Activated CD4-positive, alpha-beta T cell treated with anti-CD3 and anti-CD28 coated beads, Interleukin-2, amount 10 ng/mL, durations not matched to agents 7 days and 5 days (primary cell): ENCODE measurements at regions not wholly inside any gene's neighbourhood (a gene's known extent, or its start where the extent isn't known, plus 50 kb on each side); places are given as distances from the start of the nearest gene placed in this dataset.
"Not testable (repeated sequence)": the region's sequence is repeated elsewhere in the genome, so short reads cannot be mapped to it uniquely, and the experiment has no call there.

ENCODE experiments used
- CTCF ChIA-PET: fragments of 350-600 bp; sonication (Branson Sonifier 250); formaldehyde crosslinking; loops from one replicate; lab custom pipeline; 2021; ENCODE audit warnings: antibody characterized with exemption; lab: Charles Lee
- POLR2A ChIA-PET: fragments of 350-600 bp; sonication (Branson Sonifier 250); formaldehyde crosslinking; loops from one replicate; lab custom pipeline; 2021; ENCODE audit warnings: antibody characterized with exemption; lab: Charles Lee
- DNase-seq: peaks from one replicate; pipeline ENCODE4 v3.0.0-alpha.2; 2020
- H3K27ac Mint-ChIP-seq: one replicate; pipeline ENCODE4 v1.8.0; 2021; ENCODE audit warnings: mild to moderate bottlenecking, moderate library complexity, mixed read lengths
- H3K27me3 Mint-ChIP-seq: one replicate; pipeline ENCODE4 v1.8.0; 2021; ENCODE audit warnings: mixed read lengths
- H3K36me3 Mint-ChIP-seq: one replicate; pipeline ENCODE4 v1.8.0; 2021; ENCODE audit warnings: low read depth, mixed read lengths
- H3K4me1 Mint-ChIP-seq: one replicate; pipeline ENCODE4 v1.8.0; 2021; ENCODE audit warnings: mixed read lengths
- H3K4me3 Mint-ChIP-seq: one replicate; pipeline ENCODE4 v1.8.0; 2021; ENCODE audit warnings: mild to moderate bottlenecking, moderate library complexity, mixed read lengths
- H3K9me3 Mint-ChIP-seq: one replicate; pipeline ENCODE4 v1.8.0; 2021; ENCODE audit warnings: mixed read lengths

GRCh38 chr4:27692868-27693634 lies 832.4 kb downstream of the STIM2 start:
- H3K36me3 Mint-ChIP-seq = no peaks in the 10 kb centered on the region
- ChIA-PET POLR2A (no interaction called here), CTCF (no interaction called here)
- peaks cover 3% of the 10 kb centered on the region for H3K9me3 Mint-ChIP-seq
- no peak overlapping the region for H3K4me3 Mint-ChIP-seq
- no peak overlapping the region for H3K27ac Mint-ChIP-seq
- H3K27me3 Mint-ChIP-seq = no peaks in the 10 kb centered on the region
- DNase-seq = no peak
- no peaks in the 10 kb centered on the region for H3K4me1 Mint-ChIP-seq

DNA sequence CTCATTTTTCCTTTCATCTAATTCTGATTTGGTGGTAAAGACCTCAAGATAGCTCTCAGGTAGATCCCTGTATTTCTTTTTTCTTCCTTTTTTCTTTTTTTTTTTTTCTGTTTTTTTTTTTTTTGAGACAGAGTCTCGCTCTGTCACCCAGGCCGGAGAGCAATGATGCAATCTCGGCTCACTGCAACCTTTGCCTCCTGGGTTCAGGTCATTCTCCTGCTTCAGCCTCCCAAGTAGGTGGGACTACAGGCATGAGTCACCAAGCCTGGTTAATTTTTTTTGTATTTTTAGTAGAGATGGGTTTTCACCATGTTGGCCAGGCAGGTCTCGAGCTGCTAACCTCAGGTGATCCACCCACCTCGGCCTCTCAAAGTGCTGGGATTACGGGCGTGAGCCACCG lies 835.6 kb downstream of the STIM2 start:
- H3K36me3 Mint-ChIP-seq, H3K27ac Mint-ChIP-seq, H3K4me3 Mint-ChIP-seq, CTCF ChIA-PET, H3K27me3 Mint-ChIP-seq, DNase-seq, H3K9me3 Mint-ChIP-seq, H3K4me1 Mint-ChIP-seq, POLR2A ChIA-PET: not testable (repeated sequence)

DNA sequence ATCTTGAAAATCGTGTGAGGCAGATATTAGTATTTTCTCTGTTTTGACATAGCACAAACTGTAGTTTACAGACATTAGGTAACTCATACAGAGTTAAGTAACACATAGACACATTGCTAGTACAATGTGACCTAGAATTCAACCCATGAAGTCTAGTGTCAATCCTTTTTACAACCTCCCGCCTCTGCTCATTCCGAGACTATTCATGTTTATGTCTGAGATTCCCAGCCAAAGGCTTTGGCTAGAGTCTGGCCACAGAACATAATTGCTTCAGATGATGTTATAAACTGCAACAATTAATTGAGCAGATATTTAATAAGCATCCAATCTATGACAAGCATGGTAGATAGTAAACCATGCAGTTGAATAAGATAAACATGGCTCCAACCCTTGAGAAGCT lies 841.0 kb downstream of the STIM2 start:
- ChIA-PET POLR2A (no interaction called here), CTCF (no interaction called here)
- Mint-ChIP-seq H3K4me3 (no peak overlapping the region), H3K36me3 (no peaks in the 10 kb centered on the region), H3K27me3 (no peaks in the 10 kb centered on the region), H3K9me3 (peaks cover 5% of the 10 kb centered on the region), H3K27ac (no peak overlapping the region), H3K4me1 (no peaks in the 10 kb centered on the region)
- no peak for DNase-seq

DNA sequence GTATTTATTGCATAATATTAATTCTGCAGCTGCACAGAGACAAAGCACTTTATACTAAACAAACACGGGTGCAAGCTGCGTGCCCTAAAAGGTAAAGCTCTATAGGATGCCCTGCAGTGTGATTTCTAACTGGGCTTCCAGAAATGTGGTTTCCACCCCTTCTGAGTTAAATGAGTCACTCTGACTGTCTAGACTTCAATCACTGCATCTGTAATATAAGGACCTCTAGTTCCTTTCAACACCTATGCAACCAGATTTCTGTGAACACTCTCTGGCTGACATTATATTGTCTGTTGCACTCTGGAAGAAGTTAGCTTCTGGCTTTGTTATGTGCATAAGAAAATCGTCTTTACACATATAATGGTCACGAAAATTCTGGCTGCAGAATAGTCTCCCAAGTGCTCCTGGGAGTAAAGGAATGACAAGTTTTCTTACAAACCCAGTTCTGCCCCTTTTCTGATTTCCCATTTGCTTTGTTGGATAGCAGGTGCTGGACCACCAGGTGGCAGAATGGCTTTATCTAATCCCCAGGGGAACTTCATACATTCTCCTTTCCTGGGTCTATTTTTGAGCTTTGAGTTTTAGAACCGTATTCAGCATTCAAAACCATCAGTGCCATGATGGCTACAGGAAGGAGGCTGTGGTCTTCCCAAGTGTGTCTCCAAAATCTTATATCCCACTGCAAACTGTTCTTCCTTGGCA lies 842.2 kb downstream of the STIM2 start:
- CTCF ChIA-PET = no interaction called here
- Mint-ChIP-seq H3K36me3 (no peaks in the 10 kb centered on the region), H3K27ac (no peak overlapping the region), H3K4me3 (no peak overlapping the region), H3K27me3 (no peaks in the 10 kb centered on the region), H3K4me1 (no peaks in the 10 kb centered on the region), H3K9me3 (peaks cover 2% of the 10 kb centered on the region)
- POLR2A ChIA-PET = no interaction called here
- DNase-seq = no peak

DNA sequence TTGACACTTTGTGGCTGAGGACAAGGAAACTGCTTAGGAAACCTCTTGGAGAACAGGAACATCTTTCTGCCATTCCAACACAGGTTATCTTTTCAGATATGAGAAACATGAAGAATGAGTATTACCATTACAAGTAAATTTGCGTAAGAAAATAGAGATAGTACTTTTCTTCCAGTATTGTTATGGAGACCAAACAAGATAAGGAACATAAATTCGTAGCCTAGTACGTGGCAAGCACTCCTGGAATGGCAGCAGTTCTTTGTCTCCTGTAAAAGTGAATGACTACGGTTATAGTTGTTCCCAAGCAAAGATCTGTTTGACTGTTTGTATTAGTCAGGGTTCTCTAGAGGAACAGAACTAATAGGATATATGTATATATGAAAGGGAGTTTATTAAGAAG lies 843.1 kb downstream of the STIM2 start:
- Mint-ChIP-seq H3K9me3 (no peaks in the 10 kb centered on the region), H3K4me3 (no peak overlapping the region), H3K36me3 (no peaks in the 10 kb centered on the region), H3K27me3 (no peaks in the 10 kb centered on the region), H3K27ac (no peak overlapping the region), H3K4me1 (no peaks in the 10 kb centered on the region)
- CTCF ChIA-PET = no interaction called here
- no peak for DNase-seq
- POLR2A ChIA-PET = no interaction called here

DNA sequence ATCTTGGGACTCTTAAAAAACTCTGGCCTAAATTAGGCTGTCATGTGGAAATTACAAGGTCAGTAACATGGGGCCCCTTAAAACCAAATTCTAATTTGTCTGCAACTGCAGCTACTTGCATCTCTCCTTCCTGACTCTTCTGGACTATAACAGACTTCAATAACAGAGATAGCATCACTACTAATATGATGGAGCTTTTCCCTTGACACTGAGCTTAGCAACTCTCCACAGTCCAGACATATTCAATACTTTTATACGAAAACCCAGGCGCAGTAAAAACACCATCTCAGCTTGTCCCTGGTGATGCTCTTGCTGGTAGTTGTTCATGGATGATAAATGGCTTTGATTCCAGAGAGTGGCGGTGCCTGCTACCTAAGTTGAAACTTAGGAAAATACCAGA lies 850.4 kb downstream of the STIM2 start:
- CTCF ChIA-PET = no interaction called here
- POLR2A ChIA-PET = no interaction called here
- Mint-ChIP-seq H3K4me3 (no peak overlapping the region), H3K27ac (no peak overlapping the region), H3K36me3 (no peaks in the 10 kb centered on the region), H3K4me1 (no peaks in the 10 kb centered on the region), H3K9me3 (no peaks in the 10 kb centered on the region), H3K27me3 (no peaks in the 10 kb centered on the region)
- DNase-seq = no peak

DNA sequence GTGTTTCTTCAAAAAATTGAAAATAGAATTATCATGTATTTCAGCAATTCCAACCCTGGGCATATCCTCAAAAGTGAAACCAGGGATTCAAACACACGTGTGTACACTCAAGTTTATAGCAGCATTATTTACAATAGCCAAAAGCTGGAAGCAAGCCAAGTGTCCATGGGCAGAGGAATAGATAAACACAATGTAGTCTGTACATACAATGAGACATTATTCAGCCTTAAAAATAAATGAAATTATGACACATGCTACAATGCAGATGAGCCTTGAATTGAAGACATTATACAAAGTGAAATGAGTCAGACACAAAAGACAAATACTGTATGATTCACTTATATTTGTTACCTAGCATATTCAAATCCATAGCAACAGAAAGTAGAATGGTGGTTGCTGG lies 853.4 kb downstream of the STIM2 start:
- Mint-ChIP-seq H3K27me3 (no peaks in the 10 kb centered on the region), H3K4me1 (no peaks in the 10 kb centered on the region), H3K9me3 (no peaks in the 10 kb centered on the region), H3K4me3 (no peak overlapping the region), H3K27ac (no peak overlapping the region), H3K36me3 (no peaks in the 10 kb centered on the region)
- POLR2A ChIA-PET = no interaction called here
- CTCF ChIA-PET = no interaction called here
- DNase-seq = no peak

GRCh38 chr4:27716693-27717430 lies 856.2 kb downstream of the STIM2 start:
- H3K4me1 Mint-ChIP-seq = no peaks in the 10 kb centered on the region
- H3K4me3 Mint-ChIP-seq = no peak overlapping the region
- CTCF ChIA-PET = no interaction called here

GRCh38 chr4:27717431-27717755 lies 856.8 kb downstream of the STIM2 start:
- Mint-ChIP-seq H3K4me1 (no peaks in the 10 kb centered on the region), H3K9me3 (no peaks in the 10 kb centered on the region), H3K36me3 (no peaks in the 10 kb centered on the region), H3K27ac (no peak overlapping the region), H3K27me3 (no peaks in the 10 kb centered on the region), H3K4me3 (no peak overlapping the region)
- ChIA-PET CTCF (interaction anchor here (0.6 kb wide), 1 partner anchor 237 kb away, joined by 3 read pairs; no protein-coding TSS in a partner anchor), POLR2A (no interaction called here)
- no peak for DNase-seq

More at GRCh38 chr4:27716693-27717430, 856.2 kb downstream of the STIM2 start:
- no peak for DNase-seq
- Mint-ChIP-seq H3K27me3 (no peaks in the 10 kb centered on the region), H3K9me3 (no peaks in the 10 kb centered on the region), H3K27ac (no peak overlapping the region), H3K36me3 (no peaks in the 10 kb centered on the region)
- POLR2A ChIA-PET = no interaction called here

DNA sequence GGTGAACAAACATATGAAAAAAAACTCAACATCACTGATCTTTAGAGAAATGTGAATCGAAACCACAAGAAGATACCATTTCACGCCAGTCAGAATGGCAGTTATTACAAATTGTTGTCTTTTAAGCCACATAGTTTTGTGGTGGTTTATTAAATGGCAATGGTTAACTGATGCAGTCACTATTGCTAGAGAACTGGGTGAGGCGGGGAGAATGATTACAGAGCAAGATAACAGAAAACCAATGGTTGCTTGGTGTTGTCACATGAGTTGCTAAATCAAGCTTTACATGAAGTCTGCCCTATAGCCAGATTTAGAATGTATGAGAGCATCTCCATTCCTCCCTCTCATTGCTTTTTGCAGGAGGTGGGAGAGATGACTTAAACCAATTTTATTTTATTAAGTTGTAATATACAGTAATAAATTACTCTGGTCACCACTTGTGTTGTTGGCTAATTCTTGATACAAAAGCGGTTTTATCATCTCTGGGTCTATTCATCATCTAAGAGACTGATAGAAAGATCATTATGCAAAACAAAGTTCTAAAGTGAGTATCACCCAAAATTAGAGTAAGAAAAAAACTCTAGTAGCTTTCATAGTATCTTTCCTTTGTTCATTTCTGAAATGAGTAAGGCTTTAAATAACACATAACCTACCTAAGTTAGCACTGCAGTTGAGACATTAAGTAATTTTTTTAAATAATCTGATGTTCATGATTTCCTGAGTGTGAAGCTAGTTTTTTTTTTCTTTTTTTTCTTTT lies 859.5 kb downstream of the STIM2 start:
- POLR2A ChIA-PET = no interaction called here
- no peaks in the 10 kb centered on the region for H3K4me1 Mint-ChIP-seq
- H3K4me3 Mint-ChIP-seq = no peak overlapping the region
- no peak overlapping the region for H3K27ac Mint-ChIP-seq
- no peak for DNase-seq
- H3K36me3 Mint-ChIP-seq = no peaks in the 10 kb centered on the region
- CTCF ChIA-PET = interaction anchor here (0.6 kb wide), 1 partner anchor 297 kb away, joined by 3 read pairs; no protein-coding TSS in a partner anchor
- H3K27me3 Mint-ChIP-seq = no peaks in the 10 kb centered on the region
- no peaks in the 10 kb centered on the region for H3K9me3 Mint-ChIP-seq

- Mint-ChIP-seq H3K27ac (no peak overlapping the region), H3K27me3 (no peaks in the 10 kb centered on the region), H3K4me3 (no peak overlapping the region), H3K36me3 (no peaks in the 10 kb centered on the region), H3K9me3 (no peaks in the 10 kb centered on the region), H3K4me1 (no peaks in the 10 kb centered on the region)
- POLR2A ChIA-PET = no interaction called here
- CTCF ChIA-PET = no interaction called here
- no peak for DNase-seq
Measured at GRCh38 chr4:27721193-27721592, 860.6 kb downstream of the STIM2 start.

DNA sequence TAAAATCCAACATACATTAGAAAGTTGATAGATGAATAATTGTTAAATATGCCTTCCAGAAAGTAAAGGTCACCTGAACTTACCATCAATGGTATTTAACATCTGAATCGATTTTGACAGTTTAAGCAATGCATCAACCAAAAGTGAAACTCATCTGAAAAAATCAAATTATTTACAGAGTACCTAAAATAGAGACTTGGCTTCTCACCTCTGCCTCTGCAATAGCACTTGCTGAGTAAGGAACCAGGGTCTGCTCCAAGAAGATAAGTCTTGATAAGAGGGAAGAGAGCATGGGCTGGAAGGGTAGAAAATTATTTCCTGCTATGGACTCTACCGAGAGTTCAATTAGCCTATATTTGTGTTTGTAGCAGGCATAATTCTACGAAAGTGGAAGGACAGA lies 868.3 kb downstream of the STIM2 start:
- Mint-ChIP-seq H3K36me3 (no peaks in the 10 kb centered on the region), H3K27me3 (no peaks in the 10 kb centered on the region), H3K27ac (no peak overlapping the region), H3K4me3 (no peak overlapping the region), H3K9me3 (no peaks in the 10 kb centered on the region), H3K4me1 (no peaks in the 10 kb centered on the region)
- ChIA-PET CTCF (interaction anchor here (1.4 kb wide), 1 partner anchor 27 kb away, joined by 3 read pairs; no protein-coding TSS in a partner anchor), POLR2A (no interaction called here)
- no peak for DNase-seq

- no peak overlapping the region for H3K27ac Mint-ChIP-seq
- H3K36me3 Mint-ChIP-seq = no peaks in the 10 kb centered on the region
- CTCF ChIA-PET = no interaction called here
- no peak overlapping the region for H3K4me3 Mint-ChIP-seq
- no peak for DNase-seq
- no peaks in the 10 kb centered on the region for H3K4me1 Mint-ChIP-seq
- POLR2A ChIA-PET = no interaction called here
- peaks cover 5% of the 10 kb centered on the region for H3K9me3 Mint-ChIP-seq
- H3K27me3 Mint-ChIP-seq = no peaks in the 10 kb centered on the region
Measured at GRCh38 chr4:27742816-27743215, 882.2 kb downstream of the STIM2 start.
